Epithelial cell of proximal tubule (primary cell): ENCODE measurements at regions not wholly inside any gene's neighbourhood (a gene's known extent, or its start where the extent isn't known, plus 50 kb on each side); places are given as distances from the start of the nearest gene placed in this dataset.

ENCODE experiments used
- DNase-seq: peaks from one replicate; pipeline ENCODE4 v3.0.0-alpha.2; 2011; ENCODE audit warnings: low read depth
- H3K4me3 ChIP-seq: 2 replicates; pipeline ENCODE4 v1.5.1; 2011; ENCODE audit warnings: low read depth, mild to moderate bottlenecking, low read length
- TF ChIP-seq, protein P1 (sequence below): conservative IDR thresholded peaks from 2 replicates; pipeline ENCODE4 v1.5.1; 2012; ENCODE audit warnings: low read depth, mild to moderate bottlenecking, low read length

DNA sequence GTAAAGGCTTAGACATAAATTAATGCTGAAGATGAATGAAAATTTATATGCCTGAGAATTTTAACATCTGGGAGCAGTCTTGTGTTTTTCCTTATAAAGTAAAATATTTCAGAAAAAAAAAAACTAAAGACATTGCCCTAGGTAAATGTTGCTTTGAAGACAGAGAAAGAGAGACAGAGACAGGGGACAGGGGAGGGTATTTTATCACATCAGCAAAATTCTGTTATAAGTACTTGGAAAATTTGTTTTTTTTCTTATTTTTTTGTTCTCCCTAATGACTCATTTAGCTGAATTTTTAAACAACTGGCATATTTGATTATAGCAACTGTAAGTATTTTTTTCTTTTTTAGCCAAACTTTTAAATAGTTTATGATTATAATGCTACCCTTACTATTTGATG is 1540.6 kb upstream of the GBE1 start:
- no peak for DNase-seq
- no peak overlapping the region for H3K4me3 ChIP-seq
- TF ChIP-seq, protein P1, sequence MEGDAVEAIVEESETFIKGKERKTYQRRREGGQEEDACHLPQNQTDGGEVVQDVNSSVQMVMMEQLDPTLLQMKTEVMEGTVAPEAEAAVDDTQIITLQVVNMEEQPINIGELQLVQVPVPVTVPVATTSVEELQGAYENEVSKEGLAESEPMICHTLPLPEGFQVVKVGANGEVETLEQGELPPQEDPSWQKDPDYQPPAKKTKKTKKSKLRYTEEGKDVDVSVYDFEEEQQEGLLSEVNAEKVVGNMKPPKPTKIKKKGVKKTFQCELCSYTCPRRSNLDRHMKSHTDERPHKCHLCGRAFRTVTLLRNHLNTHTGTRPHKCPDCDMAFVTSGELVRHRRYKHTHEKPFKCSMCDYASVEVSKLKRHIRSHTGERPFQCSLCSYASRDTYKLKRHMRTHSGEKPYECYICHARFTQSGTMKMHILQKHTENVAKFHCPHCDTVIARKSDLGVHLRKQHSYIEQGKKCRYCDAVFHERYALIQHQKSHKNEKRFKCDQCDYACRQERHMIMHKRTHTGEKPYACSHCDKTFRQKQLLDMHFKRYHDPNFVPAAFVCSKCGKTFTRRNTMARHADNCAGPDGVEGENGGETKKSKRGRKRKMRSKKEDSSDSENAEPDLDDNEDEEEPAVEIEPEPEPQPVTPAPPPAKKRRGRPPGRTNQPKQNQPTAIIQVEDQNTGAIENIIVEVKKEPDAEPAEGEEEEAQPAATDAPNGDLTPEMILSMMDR: no peak

DNA sequence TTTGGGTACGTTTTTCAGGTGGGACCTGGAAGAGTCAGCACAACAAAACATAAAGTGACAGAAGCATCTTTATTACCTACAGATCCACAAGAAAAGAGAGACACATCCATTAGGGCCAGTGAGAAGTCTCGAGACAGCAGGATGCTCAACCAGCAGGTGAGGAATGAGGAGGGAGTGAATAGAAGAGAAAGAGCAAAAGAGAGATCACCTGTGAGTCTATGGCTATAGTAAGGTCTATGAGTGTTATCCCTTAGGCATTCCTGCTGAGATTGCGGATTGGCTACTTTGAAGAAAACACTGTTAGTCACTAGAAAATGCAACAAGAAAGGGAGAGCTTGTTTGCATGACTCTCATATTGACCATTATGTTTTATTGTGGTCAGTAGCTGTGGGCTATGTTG is 1556.2 kb upstream of the GBE1 start:
- H3K4me3 ChIP-seq: no peak overlapping the region
- TF ChIP-seq, protein P1: no peak
- no peak for DNase-seq

DNA sequence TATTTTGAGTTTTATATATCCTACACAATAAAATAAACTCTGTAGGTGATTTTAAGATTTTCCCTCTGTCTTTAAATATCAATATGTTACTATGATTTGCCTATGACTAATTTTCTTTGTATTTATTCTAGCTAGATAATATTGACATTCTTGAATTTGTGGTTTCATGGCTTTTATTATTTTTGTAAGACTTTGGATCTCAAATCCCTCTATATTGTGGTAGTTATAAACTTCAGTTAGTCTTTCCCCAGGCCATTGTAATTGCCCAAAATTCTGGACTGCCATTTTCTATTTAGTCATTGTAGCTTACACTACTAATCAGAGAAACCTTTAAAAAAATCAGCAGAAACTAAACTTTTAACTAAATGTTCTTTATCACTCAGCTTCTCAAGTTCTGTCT is 1559.3 kb upstream of the GBE1 start:
- no peak overlapping the region for H3K4me3 ChIP-seq
- no peak for DNase-seq
- TF ChIP-seq, protein P1: no peak

DNA sequence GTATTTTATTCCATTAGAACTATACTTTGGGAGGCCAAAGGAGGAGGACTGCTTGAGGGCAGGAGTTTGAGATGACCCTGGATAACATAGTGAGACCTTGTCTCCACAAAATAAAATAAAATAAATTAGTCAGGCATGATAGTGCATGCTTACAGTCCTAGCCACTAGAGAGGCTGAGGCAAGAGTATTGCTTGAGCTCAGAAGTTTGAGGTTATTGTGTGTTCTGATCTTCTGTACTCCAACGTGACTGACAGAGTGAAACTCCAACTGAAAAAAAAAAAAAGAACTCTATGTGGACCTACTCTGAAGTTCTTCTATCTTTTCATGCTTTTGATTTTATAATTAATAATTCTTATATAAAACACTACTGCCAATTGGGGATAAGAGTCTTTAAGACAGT is 1560.0 kb upstream of the GBE1 start:
- H3K4me3 ChIP-seq: no peak overlapping the region
- DNase-seq: no peak
- TF ChIP-seq, protein P1: no peak

DNA sequence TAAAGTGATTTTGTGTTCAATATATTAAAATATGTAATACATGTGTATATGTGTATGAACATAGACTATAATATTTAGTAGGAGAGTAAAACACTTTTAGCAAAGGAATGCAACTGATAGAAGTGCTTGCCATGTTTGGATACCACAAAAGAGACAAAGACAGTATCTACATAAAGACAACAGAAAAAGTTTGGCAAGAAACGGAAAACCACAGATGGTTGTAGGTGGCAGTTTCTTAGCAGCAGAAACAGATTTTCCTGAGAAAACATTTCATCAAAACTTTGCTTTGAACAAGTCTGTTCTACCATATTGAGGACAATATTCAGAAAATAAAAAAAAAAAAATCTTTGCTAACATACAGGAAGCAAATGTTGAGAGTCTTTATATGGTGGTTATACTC is 1560.4 kb upstream of the GBE1 start:
- H3K4me3 ChIP-seq: no peak overlapping the region
- TF ChIP-seq, protein P1: no peak
- DNase-seq: no peak

DNA sequence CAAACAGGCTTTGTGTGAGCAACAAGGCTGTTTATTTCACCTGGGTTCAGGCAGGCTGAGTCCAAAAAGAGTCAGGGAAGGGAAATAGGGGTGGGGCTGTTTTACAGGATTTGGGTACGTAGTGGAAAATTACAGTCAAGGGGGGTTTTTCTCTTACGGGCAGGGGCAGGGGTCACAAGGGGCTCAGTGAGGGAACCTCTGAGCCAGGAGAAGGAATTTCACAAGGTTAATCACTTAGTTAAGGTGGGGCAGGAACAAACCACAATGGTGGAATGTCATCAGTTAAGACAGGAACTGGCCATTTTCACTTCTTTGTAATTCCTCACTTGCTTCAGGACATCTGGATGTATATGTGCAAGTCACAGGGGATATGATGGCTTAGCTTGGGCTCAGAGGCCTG is 1592.8 kb upstream of the GBE1 start:
- TF ChIP-seq, protein P1: no peak
- H3K4me3 ChIP-seq: no peak overlapping the region

DNA sequence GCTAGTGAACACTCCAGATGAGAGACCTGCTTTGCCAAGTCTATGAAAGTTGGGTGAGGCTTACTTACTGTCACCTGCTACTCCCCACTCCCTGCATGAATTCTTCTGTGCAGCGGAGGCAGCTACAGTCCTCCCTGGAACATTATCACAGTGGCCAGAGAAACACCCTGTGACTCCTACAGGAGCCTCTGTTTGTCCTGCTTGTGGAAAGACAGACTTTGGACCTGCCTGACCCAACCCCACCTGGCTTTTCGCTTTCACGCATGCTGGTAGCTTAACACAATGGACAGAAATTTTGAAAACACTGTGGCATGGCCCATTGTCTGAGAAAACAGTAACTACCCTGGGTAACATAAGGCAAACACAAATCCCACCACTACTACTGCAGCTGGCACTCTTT is 1565.5 kb upstream of the CADM2 start:
- no peak for DNase-seq
- H3K4me3 ChIP-seq: no peak overlapping the region
- TF ChIP-seq, protein P1: no peak

More for the DNA sequence above, 1592.8 kb upstream of the GBE1 start:
- DNase-seq: no peak
